GM12875 (cell line): ENCODE measurements at regions not wholly inside any gene's neighbourhood (a gene's known extent, or its start where the extent isn't known, plus 50 kb on each side); places are given as distances from the start of the nearest gene placed in this dataset.

Source experiments
- H3K4me3 ChIP-seq: one replicate; pipeline ENCODE4 v1.5.1; 2011; ENCODE audit warnings: low read depth, low read length, control low read depth
- CTCF ChIP-seq: IDR thresholded peaks from 2 replicates; pipeline ENCODE4 v1.5.1; 2011; ENCODE audit warnings: low read depth, mild to moderate bottlenecking, control low read depth, inconsistent platforms, low read length, moderate library complexity, borderline replicate concordance; ENCODE audit not compliant: insufficient read depth

GRCh38 chr11:97832451-97832850 is 1188.3 kb upstream of the CNTN5 start:
- no peak for TF ChIP-seq CTCF
- no peak overlapping the region for H3K4me3 ChIP-seq

GRCh38 chr11:97833412-97833811 is 1187.3 kb upstream of the CNTN5 start:
- no peak for TF ChIP-seq CTCF
- no peak overlapping the region for H3K4me3 ChIP-seq

GRCh38 chr11:97844016-97844415 is 1176.7 kb upstream of the CNTN5 start:
- no peak for TF ChIP-seq CTCF
- H3K4me3 ChIP-seq = no peak overlapping the region

GRCh38 chr11:97847730-97848129 is 1173.0 kb upstream of the CNTN5 start:
- no peak for TF ChIP-seq CTCF
- no peak overlapping the region for H3K4me3 ChIP-seq

GRCh38 chr11:97850701-97851100 is 1170.0 kb upstream of the CNTN5 start:
- no peak overlapping the region for H3K4me3 ChIP-seq
- no peak for TF ChIP-seq CTCF

GRCh38 chr11:97854357-97854756 is 1166.4 kb upstream of the CNTN5 start:
- no peak overlapping the region for H3K4me3 ChIP-seq
- no peak for TF ChIP-seq CTCF

- TF ChIP-seq CTCF = no peak
- H3K4me3 ChIP-seq = no peak overlapping the region
These were observed 1165.9 kb upstream of the CNTN5 start for GRCh38 chr11:97854877-97855276.
